Gastroesophageal sphincter (tissue), 3 donors: ENCODE measurements at regions not wholly inside any gene's neighbourhood (a gene's known extent, or its start where the extent isn't known, plus 50 kb on each side); places are given as distances from the start of the nearest gene placed in this dataset.

Experiments used
- CTCF ChIP-seq, 4 experiments: fragments of 200-600 bp in 2 of 4; fragments of 450-650 bp in 2 of 4; sonication (generic) in 1 of 4; IDR thresholded peaks; one replicate each; pipeline ENCODE4 v1.5.1; 2017 to 2019; ENCODE audit warnings: antibody characterized with exemption in 4 of 4, mild to moderate bottlenecking in 2 of 4, moderate library complexity in 2 of 4
- POLR2AphosphoS5 ChIP-seq: sonication (generic); formaldehyde crosslinking; IDR thresholded peaks from one replicate; pipeline ENCODE4 v1.6.1; 2017; ENCODE audit warnings: antibody characterized with exemption

DNA sequence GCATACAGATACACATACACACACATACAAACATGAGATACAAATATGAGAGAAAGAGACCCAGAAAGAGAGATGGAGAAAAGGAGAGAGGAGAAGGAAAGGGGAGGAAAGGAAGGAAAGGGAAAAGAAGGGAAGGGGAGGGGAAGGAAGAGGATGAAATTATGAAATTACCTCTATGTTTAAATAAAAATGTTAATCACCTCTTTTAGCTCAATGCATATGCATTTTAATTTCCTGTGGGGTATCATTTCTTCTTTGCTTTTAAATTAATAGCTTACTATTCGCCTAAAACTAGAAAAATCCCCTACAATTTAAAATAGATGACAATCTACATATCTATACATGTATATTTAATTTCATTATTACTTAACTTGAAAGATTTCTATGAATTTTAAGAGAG lies 958.0 kb upstream of the CNTN5 start:
- TF ChIP-seq POLR2AphosphoS5 (no peak), CTCF (IDR thresholded peaks at IDR 0.05) (no peak)
